Type B pancreatic cell (in vitro differentiated cells): ENCODE measurements at regions not wholly inside any gene's neighbourhood (a gene's known extent, or its start where the extent isn't known, plus 50 kb on each side); places are given as distances from the start of the nearest gene placed in this dataset.
A peak's percentile ranks its signal among the peaks of the same experiment; 100 is the strongest.

Source experiments
- DNase-seq: peaks from one replicate; pipeline ENCODE4 v3.0.0; 2021; ENCODE audit warnings: mixed read lengths; ENCODE audit not compliant: unreplicated experiment; ENCODE audit errors: extremely low spot score
- H3K27ac Mint-ChIP-seq: 2 replicates; pipeline ENCODE4 v1.8.0; 2021; ENCODE audit warnings: mild to moderate bottlenecking, mixed read lengths
- H3K27me3 Mint-ChIP-seq: 2 replicates; pipeline ENCODE4 v1.8.0; 2021; ENCODE audit warnings: mixed read lengths
- H3K36me3 Mint-ChIP-seq: 2 replicates; pipeline ENCODE4 v1.8.0; 2021; ENCODE audit warnings: mixed read lengths
- H3K4me1 Mint-ChIP-seq: one replicate; pipeline ENCODE4 v1.8.0; 2021; ENCODE audit warnings: mixed read lengths; ENCODE audit not compliant: unreplicated experiment
- H3K4me3 Mint-ChIP-seq: 2 replicates; pipeline ENCODE4 v1.8.0; 2021; ENCODE audit warnings: mild to moderate bottlenecking, mixed read lengths
- H3K9me3 Mint-ChIP-seq: 2 replicates; pipeline ENCODE4 v1.8.0; 2021; ENCODE audit warnings: mixed read lengths
- TF ChIP-seq, protein P1 (sequence below): fragments of 200-600 bp; sonication (generic); conservative IDR thresholded peaks from 2 replicates; pipeline ENCODE4 v1.5.0; 2021; ENCODE audit warnings: antibody characterized with exemption, mild to moderate bottlenecking

DNA sequence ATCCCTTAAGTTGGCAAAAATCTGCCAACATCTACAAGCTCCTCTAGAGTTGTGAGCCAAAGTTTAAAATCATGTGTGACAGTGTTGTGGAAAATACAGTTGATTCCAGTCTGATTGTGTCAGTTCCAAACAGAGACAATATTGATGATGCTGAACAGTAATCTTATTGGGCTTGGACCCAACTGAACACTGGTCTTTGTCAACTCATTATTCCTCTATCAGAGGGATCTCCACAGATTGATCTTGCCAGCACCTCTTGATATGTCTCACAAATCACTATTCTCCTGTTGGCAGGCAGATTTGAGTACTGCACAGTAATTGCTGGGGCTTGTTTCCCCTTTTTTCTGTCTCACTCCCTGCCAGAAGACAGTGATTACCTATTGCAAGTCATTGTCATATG, 326.6 kb upstream of the DPH6 start:
- TF ChIP-seq, protein P1, sequence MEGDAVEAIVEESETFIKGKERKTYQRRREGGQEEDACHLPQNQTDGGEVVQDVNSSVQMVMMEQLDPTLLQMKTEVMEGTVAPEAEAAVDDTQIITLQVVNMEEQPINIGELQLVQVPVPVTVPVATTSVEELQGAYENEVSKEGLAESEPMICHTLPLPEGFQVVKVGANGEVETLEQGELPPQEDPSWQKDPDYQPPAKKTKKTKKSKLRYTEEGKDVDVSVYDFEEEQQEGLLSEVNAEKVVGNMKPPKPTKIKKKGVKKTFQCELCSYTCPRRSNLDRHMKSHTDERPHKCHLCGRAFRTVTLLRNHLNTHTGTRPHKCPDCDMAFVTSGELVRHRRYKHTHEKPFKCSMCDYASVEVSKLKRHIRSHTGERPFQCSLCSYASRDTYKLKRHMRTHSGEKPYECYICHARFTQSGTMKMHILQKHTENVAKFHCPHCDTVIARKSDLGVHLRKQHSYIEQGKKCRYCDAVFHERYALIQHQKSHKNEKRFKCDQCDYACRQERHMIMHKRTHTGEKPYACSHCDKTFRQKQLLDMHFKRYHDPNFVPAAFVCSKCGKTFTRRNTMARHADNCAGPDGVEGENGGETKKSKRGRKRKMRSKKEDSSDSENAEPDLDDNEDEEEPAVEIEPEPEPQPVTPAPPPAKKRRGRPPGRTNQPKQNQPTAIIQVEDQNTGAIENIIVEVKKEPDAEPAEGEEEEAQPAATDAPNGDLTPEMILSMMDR, result no peak
- H3K4me1 Mint-ChIP-seq, result peaks cover 3% of the 10 kb centered on the region
- no peak for DNase-seq
- H3K27ac Mint-ChIP-seq, result no peak overlapping the region
- no peaks in the 10 kb centered on the region for H3K36me3 Mint-ChIP-seq
- H3K9me3 Mint-ChIP-seq, result peaks cover 14% of the 10 kb centered on the region
- H3K27me3 Mint-ChIP-seq, result peaks cover 4% of the 10 kb centered on the region
- no peak overlapping the region for H3K4me3 Mint-ChIP-seq

DNA sequence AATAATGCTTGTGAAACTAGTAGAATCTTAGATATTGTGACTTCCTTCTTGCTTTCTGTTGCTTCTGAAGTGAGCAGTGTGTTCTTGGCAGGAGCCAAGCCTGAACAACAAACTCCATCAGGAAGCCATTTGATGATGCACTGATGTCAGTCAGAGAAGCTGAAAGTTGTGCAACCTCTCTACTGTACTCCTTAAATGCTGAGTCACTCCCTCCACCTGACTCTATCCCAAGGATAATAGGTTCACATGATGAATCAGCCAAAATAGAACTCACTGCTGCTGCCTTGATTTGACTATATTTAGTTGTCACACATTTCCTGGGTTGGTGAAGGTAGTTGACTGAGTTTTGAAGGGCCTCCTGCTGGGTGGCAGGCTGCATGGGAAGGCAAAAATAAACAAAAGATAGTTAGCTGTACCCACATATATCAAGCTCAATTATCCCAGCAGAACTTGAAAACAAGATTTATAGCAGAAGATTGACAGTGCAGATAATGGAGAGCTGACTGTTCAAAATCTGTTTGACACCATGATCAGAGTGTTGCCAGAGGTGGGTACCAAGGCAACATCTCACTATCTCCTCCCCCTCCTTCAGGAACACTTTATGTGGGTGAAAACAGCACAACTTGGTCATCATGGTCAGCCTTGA, 328.4 kb upstream of the DPH6 start:
- DNase-seq, result no peak
- H3K36me3 Mint-ChIP-seq, result no peaks in the 10 kb centered on the region
- H3K4me1 Mint-ChIP-seq, result peaks cover 3% of the 10 kb centered on the region
- TF ChIP-seq, protein P1, result no peak
- H3K27ac Mint-ChIP-seq, result peak overlapping the region; percentile 73
- H3K9me3 Mint-ChIP-seq, result peaks cover 14% of the 10 kb centered on the region
- H3K27me3 Mint-ChIP-seq, result peaks cover 4% of the 10 kb centered on the region
- H3K4me3 Mint-ChIP-seq, result no peak overlapping the region

DNA sequence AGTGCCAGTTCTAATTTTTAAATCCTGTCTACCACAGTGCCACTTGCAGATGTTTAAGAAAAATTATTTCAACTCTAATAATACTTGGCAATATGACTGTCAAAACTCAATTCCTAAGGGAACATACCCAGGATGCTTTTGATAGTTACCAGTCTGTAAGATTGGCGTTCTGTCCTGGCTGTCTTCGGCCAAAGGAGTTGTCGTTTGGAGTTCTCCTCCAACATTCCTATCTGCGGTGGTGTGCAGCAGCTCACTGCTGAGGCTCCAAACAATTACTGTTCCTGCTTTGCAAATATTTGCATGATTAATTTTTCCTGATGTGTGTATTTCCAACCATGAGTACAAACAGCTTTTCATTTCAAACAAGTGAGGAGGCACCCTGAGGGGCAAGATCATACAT, 330.8 kb upstream of the DPH6 start:
- no peak overlapping the region for H3K27ac Mint-ChIP-seq

GRCh38 chr15:35880896-35881295, 334.9 kb upstream of the DPH6 start:
- H3K9me3 Mint-ChIP-seq, result no peaks in the 10 kb centered on the region
- H3K4me1 Mint-ChIP-seq, result no peaks in the 10 kb centered on the region
- H3K4me3 Mint-ChIP-seq, result no peak overlapping the region
- no peaks in the 10 kb centered on the region for H3K27me3 Mint-ChIP-seq
- no peaks in the 10 kb centered on the region for H3K36me3 Mint-ChIP-seq
- TF ChIP-seq, protein P1, result no peak
- no peak for DNase-seq
- H3K27ac Mint-ChIP-seq, result no peak overlapping the region

More for the DNA sequence above, 330.8 kb upstream of the DPH6 start:
- Mint-ChIP-seq H3K9me3 (peaks cover 6% of the 10 kb centered on the region), H3K36me3 (no peaks in the 10 kb centered on the region), H3K4me1 (peaks cover 3% of the 10 kb centered on the region), H3K4me3 (no peak overlapping the region), H3K27me3 (no peaks in the 10 kb centered on the region)
- TF ChIP-seq, protein P1, result no peak
- no peak for DNase-seq

GRCh38 chr15:35885870-35886269, 339.9 kb upstream of the DPH6 start:
- no peak for DNase-seq
- TF ChIP-seq, protein P1, result no peak
- Mint-ChIP-seq H3K9me3 (no peaks in the 10 kb centered on the region), H3K36me3 (no peaks in the 10 kb centered on the region), H3K27ac (no peak overlapping the region), H3K4me3 (no peak overlapping the region), H3K27me3 (no peaks in the 10 kb centered on the region), H3K4me1 (no peaks in the 10 kb centered on the region)

GRCh38 chr15:35886765-35887164, 340.8 kb upstream of the DPH6 start:
- H3K36me3 Mint-ChIP-seq, result no peaks in the 10 kb centered on the region
- DNase-seq, result no peak

More at GRCh38 chr15:35886765-35887164, 340.8 kb upstream of the DPH6 start:
- Mint-ChIP-seq H3K4me3 (no peak overlapping the region), H3K27me3 (no peaks in the 10 kb centered on the region), H3K4me1 (no peaks in the 10 kb centered on the region), H3K27ac (no peak overlapping the region), H3K9me3 (no peaks in the 10 kb centered on the region)
- TF ChIP-seq, protein P1, result no peak
